Mucosa of stomach (tissue), 1 donor: ENCODE measurements at regions not wholly inside any gene's neighbourhood (a gene's known extent, or its start where the extent isn't known, plus 50 kb on each side); places are given as distances from the start of the nearest gene placed in this dataset.

Source experiments
- H3K27me3 ChIP-seq: one replicate; pipeline ENCODE4 v1.7.0; 2013; ENCODE audit warnings: mild to moderate bottlenecking, low read length; ENCODE audit not compliant: control insufficient read depth, insufficient read depth
- H3K36me3 ChIP-seq: one replicate; pipeline ENCODE4 v1.7.0; 2013; ENCODE audit warnings: low read length; ENCODE audit not compliant: control insufficient read depth, insufficient read depth
- H3K4me1 ChIP-seq: one replicate; pipeline ENCODE4 v1.7.0; 2013; ENCODE audit warnings: mild to moderate bottlenecking, low read length; ENCODE audit not compliant: control insufficient read depth, insufficient read depth
- H3K4me3 ChIP-seq: one replicate; pipeline ENCODE4 v1.7.0; 2013; ENCODE audit warnings: low read length
- H3K9ac ChIP-seq: one replicate; pipeline ENCODE4 v1.7.0; 2013; ENCODE audit warnings: mild to moderate bottlenecking, low read length, moderate library complexity
- H3K9me3 ChIP-seq: one replicate; pipeline ENCODE4 v1.7.0; 2013; ENCODE audit warnings: mild to moderate bottlenecking, low read length, moderate library complexity; ENCODE audit not compliant: control insufficient read depth
- donor health status: Pancreatic carcinoma.

- no peaks in the 10 kb centered on the region for H3K36me3 ChIP-seq
- no peaks in the 10 kb centered on the region for H3K9me3 ChIP-seq
- no peak overlapping the region for H3K4me3 ChIP-seq
Measured at GRCh38 chr20:39252035-39252434, 289.9 kb downstream of the DHX35 start.

DNA sequence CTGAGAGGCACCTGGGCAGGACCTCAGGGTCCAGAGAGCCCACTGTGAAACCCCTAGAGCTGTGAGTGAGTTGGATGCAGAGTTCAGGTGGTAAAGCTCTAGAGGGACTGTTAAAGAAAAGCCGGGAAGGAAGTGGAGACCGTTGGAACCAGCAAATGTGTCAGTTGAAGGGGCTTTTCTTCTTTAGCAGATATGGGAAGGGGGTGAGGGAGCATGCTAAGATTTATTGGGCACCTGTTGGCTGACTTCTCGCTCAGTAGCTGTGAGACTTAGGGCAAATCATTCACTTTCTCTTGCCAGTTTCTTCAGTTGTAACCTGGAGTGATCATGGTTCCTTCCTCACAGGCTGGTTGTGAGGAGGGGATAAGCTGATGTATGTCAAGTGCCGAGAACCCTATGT lies 287.7 kb downstream of the DHX35 start:
- H3K4me1 ChIP-seq: no peaks in the 10 kb centered on the region
- H3K4me3 ChIP-seq: no peak overlapping the region
- H3K27me3 ChIP-seq: no peaks in the 10 kb centered on the region
- H3K9ac ChIP-seq: no peak overlapping the region
- no peaks in the 10 kb centered on the region for H3K36me3 ChIP-seq
- no peaks in the 10 kb centered on the region for H3K9me3 ChIP-seq

More at GRCh38 chr20:39252035-39252434, 289.9 kb downstream of the DHX35 start:
- no peaks in the 10 kb centered on the region for H3K4me1 ChIP-seq
- no peak overlapping the region for H3K9ac ChIP-seq
- H3K27me3 ChIP-seq: no peaks in the 10 kb centered on the region

GRCh38 chr20:39248862-39249485 lies 286.8 kb downstream of the DHX35 start:
- Histone ChIP-seq H3K9me3 (no peaks in the 10 kb centered on the region), H3K4me1 (no peaks in the 10 kb centered on the region), H3K36me3 (no peaks in the 10 kb centered on the region), H3K27me3 (no peaks in the 10 kb centered on the region), H3K9ac (no peak overlapping the region), H3K4me3 (no peak overlapping the region)

DNA sequence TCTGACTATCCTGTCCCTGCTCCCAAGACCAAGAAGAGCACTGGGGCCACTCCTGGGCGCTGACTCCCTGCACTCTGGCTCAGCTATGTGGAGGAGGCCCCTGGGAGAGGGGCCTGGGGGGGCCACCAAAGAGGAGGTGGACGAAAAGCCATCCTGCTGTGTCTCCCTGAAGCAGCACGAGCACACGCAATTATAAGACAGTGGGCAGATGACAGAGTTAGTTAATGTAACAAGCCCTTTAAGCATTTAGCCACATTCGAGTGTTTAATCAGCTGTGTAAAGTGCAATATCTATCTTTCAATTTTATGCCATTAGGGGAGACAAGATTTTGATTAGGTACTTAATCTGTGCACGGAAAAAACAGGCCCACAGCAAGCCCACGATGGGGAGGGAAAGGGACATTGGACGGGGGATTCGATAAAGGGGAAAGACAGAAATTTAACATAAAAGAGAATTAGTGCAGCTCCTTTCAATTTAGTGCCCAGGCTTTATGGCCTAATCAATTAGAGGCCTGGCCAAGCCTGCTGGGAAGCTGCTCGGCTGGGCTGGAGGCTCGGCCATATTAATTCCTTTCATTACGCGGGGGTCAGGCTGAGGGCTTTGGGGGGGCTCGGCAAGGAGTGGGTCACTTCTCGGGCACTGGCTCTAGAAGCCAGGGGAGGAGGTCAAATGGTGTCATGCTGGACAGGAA lies 286.2 kb downstream of the DHX35 start:
- no peaks in the 10 kb centered on the region for H3K4me1 ChIP-seq
- H3K4me3 ChIP-seq: no peak overlapping the region
- H3K27me3 ChIP-seq: no peaks in the 10 kb centered on the region
- H3K9me3 ChIP-seq: no peaks in the 10 kb centered on the region
- H3K9ac ChIP-seq: no peak overlapping the region
- no peaks in the 10 kb centered on the region for H3K36me3 ChIP-seq

DNA sequence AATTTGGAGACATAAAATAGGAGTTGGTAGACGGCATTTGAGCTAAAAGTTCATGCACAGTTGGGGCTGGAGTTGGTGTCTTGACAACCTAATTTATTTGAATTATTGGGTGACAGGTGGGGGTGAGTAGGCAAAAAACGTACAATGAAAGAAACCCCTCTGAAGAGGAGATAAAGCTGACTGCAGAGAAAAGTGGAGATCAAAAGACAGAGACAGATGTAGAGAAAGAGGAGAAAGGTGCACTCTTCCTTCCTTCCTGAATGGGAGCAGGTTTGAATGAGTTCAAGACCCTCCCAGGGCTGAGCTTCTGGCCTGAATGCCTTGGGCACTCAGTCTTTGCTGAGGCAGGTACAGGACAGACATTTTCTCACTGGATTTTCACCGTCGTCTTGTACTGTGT lies 284.3 kb downstream of the DHX35 start:
- Histone ChIP-seq H3K4me3 (no peak overlapping the region), H3K9ac (no peak overlapping the region), H3K36me3 (no peaks in the 10 kb centered on the region), H3K4me1 (no peaks in the 10 kb centered on the region), H3K27me3 (no peaks in the 10 kb centered on the region), H3K9me3 (no peaks in the 10 kb centered on the region)

DNA sequence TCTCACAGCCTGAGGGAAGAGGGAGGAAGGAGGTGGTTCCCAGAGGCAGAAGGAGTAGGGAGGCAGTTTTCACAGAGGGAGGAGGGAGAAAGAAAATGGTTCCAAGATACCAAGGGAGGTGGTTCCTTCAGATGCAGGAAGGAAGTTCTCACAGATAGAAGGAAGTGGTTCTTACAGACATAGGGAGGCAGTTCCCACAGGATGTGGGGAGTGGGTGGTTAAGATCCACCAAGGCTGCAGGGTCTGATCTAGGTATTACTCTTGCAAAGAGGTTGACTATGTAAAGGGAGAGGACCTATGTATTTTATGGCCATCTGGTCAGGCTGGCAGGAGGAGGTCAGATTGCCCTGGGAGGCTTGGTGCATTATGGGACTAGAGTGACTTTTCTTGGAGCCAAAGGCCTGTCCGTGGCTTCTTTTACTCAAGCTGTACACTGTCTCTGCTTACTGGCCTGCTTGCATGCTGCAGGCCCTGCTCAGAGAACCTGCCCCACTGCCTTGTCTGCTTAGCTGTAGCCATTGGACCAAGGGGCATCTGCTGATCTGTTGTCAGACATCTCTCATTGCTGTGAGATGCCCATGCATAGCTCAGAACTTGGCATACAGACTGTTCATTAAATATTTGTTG lies 283.7 kb downstream of the DHX35 start:
- Histone ChIP-seq H3K9me3 (no peaks in the 10 kb centered on the region), H3K9ac (no peak overlapping the region), H3K27me3 (no peaks in the 10 kb centered on the region), H3K4me3 (no peak overlapping the region), H3K4me1 (no peaks in the 10 kb centered on the region), H3K36me3 (no peaks in the 10 kb centered on the region)

GRCh38 chr20:39243962-39244361 lies 281.8 kb downstream of the DHX35 start:
- Histone ChIP-seq H3K36me3 (no peaks in the 10 kb centered on the region), H3K4me1 (no peaks in the 10 kb centered on the region), H3K27me3 (no peaks in the 10 kb centered on the region), H3K4me3 (no peak overlapping the region), H3K9me3 (no peaks in the 10 kb centered on the region), H3K9ac (no peak overlapping the region)

GRCh38 chr20:39242614-39243013 lies 280.5 kb downstream of the DHX35 start:
- Histone ChIP-seq H3K4me1 (no peaks in the 10 kb centered on the region), H3K36me3 (no peaks in the 10 kb centered on the region), H3K4me3 (no peak overlapping the region), H3K9me3 (no peaks in the 10 kb centered on the region), H3K27me3 (no peaks in the 10 kb centered on the region), H3K9ac (no peak overlapping the region)

DNA sequence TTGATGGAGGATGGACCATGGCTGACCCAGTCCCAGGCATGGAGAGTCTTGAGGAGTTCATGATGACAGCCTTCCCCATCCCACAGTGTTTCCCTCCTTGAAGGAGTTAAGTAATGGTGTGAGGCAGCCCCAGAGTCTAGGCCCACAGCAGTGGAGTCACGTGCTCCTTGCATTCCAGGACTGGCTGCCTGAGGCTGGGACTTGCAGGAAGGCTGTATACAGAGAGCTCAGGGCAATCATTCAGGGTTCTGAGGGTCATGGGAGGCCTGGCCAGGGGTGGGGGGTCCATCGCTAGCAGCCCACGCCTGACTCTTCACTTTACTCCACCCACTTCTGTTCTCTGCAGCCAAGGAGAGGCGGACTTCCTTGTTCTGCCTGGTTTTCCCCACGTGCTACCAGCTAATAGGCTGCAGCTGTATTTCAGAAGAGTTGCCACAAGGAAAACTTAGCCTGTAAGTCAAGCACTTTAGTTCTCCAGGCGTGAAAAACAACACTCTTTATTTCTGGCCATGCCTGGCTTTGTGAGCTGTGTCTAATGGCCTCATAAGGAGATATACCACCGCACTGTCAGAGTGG lies 272.5 kb downstream of the DHX35 start:
- Histone ChIP-seq H3K9ac (no peak overlapping the region), H3K4me3 (no peak overlapping the region), H3K36me3 (no peaks in the 10 kb centered on the region), H3K27me3 (no peaks in the 10 kb centered on the region), H3K9me3 (no peaks in the 10 kb centered on the region), H3K4me1 (no peaks in the 10 kb centered on the region)

GRCh38 chr20:39233755-39234154 lies 271.6 kb downstream of the DHX35 start:
- Histone ChIP-seq H3K4me1 (no peaks in the 10 kb centered on the region), H3K27me3 (no peaks in the 10 kb centered on the region), H3K9ac (no peak overlapping the region), H3K4me3 (no peak overlapping the region), H3K9me3 (no peaks in the 10 kb centered on the region), H3K36me3 (no peaks in the 10 kb centered on the region)

GRCh38 chr20:39227416-39227815 lies 265.3 kb downstream of the DHX35 start:
- no peaks in the 10 kb centered on the region for H3K27me3 ChIP-seq
- H3K36me3 ChIP-seq: no peaks in the 10 kb centered on the region
- no peaks in the 10 kb centered on the region for H3K9me3 ChIP-seq
- H3K4me3 ChIP-seq: no peak overlapping the region
- H3K4me1 ChIP-seq: no peaks in the 10 kb centered on the region
- no peak overlapping the region for H3K9ac ChIP-seq

DNA sequence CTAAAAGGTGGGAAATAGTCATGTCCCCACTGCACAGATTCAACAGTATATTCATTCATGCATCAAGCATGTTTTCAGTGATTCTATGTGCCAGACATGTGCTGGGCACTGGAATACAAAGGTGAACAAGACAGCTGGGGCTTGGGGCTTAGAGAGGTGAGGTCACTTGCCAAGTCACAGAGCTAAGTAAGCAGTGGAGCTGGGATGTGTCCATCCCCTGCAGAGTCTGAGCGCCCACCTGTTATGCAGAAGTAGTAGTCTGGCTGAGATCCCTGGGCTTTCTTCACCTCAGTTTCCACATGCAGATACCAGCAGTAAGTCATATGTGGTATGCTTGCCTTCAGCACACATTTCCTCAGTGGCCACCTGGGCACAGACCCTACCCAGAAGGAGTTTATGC lies 263.8 kb downstream of the DHX35 start:
- Histone ChIP-seq H3K36me3 (no peaks in the 10 kb centered on the region), H3K9ac (no peak overlapping the region), H3K27me3 (no peaks in the 10 kb centered on the region), H3K9me3 (no peaks in the 10 kb centered on the region), H3K4me3 (no peak overlapping the region), H3K4me1 (no peaks in the 10 kb centered on the region)
